Gastrocnemius medialis (tissue), 4 donors: ENCODE measurements at regions not wholly inside any gene's neighbourhood (a gene's known extent, or its start where the extent isn't known, plus 50 kb on each side); places are given as distances from the start of the nearest gene placed in this dataset.
"Not testable (repeated sequence)": the region's sequence is repeated elsewhere in the genome, so short reads cannot be mapped to it uniquely, and the experiment has no call there.

Experiments
- ATAC-seq, 2 donors: fragments of 150-250 bp; one replicate each; pipeline ENCODE4 v1.9.1; 2016
- DNase-seq, 2 donors: peaks; one replicate each; pipeline ENCODE4 v3.0.0-alpha.2; 2019
- H3K27ac ChIP-seq, 4 donors: fragments of 200-600 bp; sonication (generic); 1 replicate in 1 of 4; 2 replicates in 3 of 4; pipeline ENCODE4 v1.5.1; 2016 to 2018; ENCODE audit warnings: mild to moderate bottlenecking in 2 of 4, moderate library complexity in 1 of 4
- H3K27me3 ChIP-seq, 3 donors: fragments of 200-600 bp; sonication (generic) in 2 of 3; 1 replicate in 1 of 3; 2 replicates in 2 of 3; pipeline versions ENCODE4 v1.5.1 to v1.6.0; 2016 to 2019; ENCODE audit warnings: mild to moderate bottlenecking in 1 of 3, moderate library complexity in 1 of 3
- H3K36me3 ChIP-seq, 2 donors: fragments of 200-600 bp; sonication (generic) in 1 of 2; one replicate each; pipeline ENCODE4 v1.5.1; 2017 to 2018
- H3K4me1 ChIP-seq, 2 donors: fragments of 200-600 bp; sonication (generic) in 1 of 2; one replicate each; pipeline ENCODE4 v1.5.1; 2016 to 2017; ENCODE audit warnings: mild to moderate bottlenecking in 2 of 2
- H3K4me3 ChIP-seq, 4 donors: fragments of 200-600 bp; sonication (generic) in 3 of 4; 1 replicate in 1 of 4; 2 replicates in 3 of 4; pipeline ENCODE4 v1.5.1; 2016 to 2019; ENCODE audit warnings: mild to moderate bottlenecking in 2 of 4
- H3K9me3 ChIP-seq, 3 donors: fragments of 200-600 bp; sonication (generic) in 2 of 3; 1 replicate in 1 of 3; 2 replicates in 2 of 3; pipeline ENCODE4 v1.5.1; 2016 to 2019
- CTCF ChIP-seq, 5 experiments: fragments of 450-650 bp in 3 of 5; fragments of 200-600 bp in 2 of 5; sonication (generic) in 2 of 5; IDR thresholded peaks in 4 of 5; conservative IDR thresholded peaks in 1 of 5; 1 replicate in 4 of 5; 2 replicates in 1 of 5; pipeline ENCODE4 v1.5.1; 2016 to 2019; ENCODE audit warnings: antibody characterized with exemption in 5 of 5, mild to moderate bottlenecking in 3 of 5, moderate library complexity in 3 of 5
- POLR2A ChIP-seq, 2 donors: fragments of 450-650 bp; IDR thresholded peaks; one replicate each; pipeline ENCODE4 v1.6.1; 2017; ENCODE audit warnings: antibody characterized with exemption in 2 of 2, mild to moderate bottlenecking in 2 of 2, moderate library complexity in 2 of 2
- in situ Hi-C, 4 donors: fragments of 200-750 bp; cut with MboI; loops; one replicate each; pipeline versions ENCODE4 v1.15.0 to v1.8.0; 2017; ENCODE audit warnings: low sequenced_read_pairs in 4 of 4
- intact Hi-C: fragments of 100-400 bp; cut with DNase I; formaldehyde crosslinking; loops from one replicate; pipeline ENCODE4 v1.15.1; 2023; ENCODE audit warnings: low total_unique reads

DNA sequence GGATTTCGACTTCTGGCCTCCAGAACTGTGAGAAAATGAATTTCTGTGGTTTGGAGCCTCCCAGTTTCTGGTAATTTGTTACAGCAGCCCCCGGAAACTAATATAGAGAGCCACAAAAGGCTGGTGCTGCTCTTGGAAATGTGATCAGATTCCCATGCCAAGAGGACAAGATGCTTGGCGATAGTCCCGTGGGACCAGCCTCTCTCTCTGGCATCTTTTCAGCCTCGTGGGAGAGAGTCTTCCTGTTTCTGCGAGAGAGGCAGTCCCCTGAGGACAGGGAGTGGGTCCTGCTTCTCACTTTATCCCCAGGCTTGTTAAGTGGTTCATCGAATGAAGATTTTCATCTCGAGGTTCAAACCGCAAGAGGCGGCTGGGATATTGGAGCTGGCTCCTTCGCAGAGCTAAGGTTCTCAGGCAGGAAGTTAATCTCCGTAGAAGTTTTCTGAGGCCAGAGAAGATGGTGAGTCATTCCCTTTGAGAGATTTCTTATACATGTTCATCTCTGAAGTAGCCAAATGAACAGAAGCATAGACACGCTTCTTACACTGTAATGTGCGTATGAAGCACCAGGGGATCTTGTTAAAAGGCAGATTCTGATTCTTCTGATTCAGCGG is 211.6 kb upstream of the SDK2 start:
- Histone ChIP-seq H3K27me3 (no peaks in the 10 kb centered on the region), H3K9me3 (no peaks in the 10 kb centered on the region), H3K4me1 (no peaks in the 10 kb centered on the region), H3K27ac (no peak overlapping the region), H3K36me3 (no peaks in the 10 kb centered on the region), H3K4me3 (no peak overlapping the region)
- DNase-seq (no peak), ATAC-seq (no peak)
- in situ Hi-C loops (no loop called here), intact Hi-C loops (no loop called here)
- TF ChIP-seq POLR2A (IDR thresholded peaks at IDR 0.05) (no peak), CTCF (IDR thresholded peaks at IDR 0.05 in 4 of 5, conservative IDR thresholded peaks at IDR 0.05 in 1 of 5) (no peak)

DNA sequence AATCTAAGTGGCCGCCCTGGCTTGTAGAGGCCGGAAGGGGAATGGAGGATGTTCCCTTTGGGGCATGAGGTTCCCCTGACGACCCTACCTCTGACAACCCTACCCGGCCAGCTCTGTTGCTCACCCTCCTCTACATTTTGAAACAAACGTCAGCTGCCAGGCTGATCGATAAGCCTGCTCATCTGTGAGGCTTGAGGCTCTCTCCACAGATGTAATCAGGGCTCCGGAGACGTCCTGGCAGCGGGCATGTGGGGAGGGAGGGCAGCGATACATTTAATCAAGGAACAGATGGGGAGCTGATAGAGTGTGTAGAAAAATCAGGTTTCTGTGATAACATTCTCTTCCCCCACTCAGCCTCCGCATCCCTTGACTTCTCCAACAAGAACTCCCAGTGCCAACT is 212.3 kb upstream of the SDK2 start:
- intact Hi-C loops, result no loop called here
- H3K9me3 ChIP-seq, result no peaks in the 10 kb centered on the region
- no peak for ATAC-seq
- DNase-seq, result no peak
- no peak overlapping the region for H3K27ac ChIP-seq
- H3K27me3 ChIP-seq, result no peaks in the 10 kb centered on the region
- H3K4me1 ChIP-seq, result no peaks in the 10 kb centered on the region
- no peak overlapping the region for H3K4me3 ChIP-seq
- no peak for TF ChIP-seq CTCF (IDR thresholded peaks at IDR 0.05 in 4 of 5, conservative IDR thresholded peaks at IDR 0.05 in 1 of 5)
- no peak for TF ChIP-seq POLR2A (IDR thresholded peaks at IDR 0.05)
- H3K36me3 ChIP-seq, result no peaks in the 10 kb centered on the region
- in situ Hi-C loops, result no loop called here

DNA sequence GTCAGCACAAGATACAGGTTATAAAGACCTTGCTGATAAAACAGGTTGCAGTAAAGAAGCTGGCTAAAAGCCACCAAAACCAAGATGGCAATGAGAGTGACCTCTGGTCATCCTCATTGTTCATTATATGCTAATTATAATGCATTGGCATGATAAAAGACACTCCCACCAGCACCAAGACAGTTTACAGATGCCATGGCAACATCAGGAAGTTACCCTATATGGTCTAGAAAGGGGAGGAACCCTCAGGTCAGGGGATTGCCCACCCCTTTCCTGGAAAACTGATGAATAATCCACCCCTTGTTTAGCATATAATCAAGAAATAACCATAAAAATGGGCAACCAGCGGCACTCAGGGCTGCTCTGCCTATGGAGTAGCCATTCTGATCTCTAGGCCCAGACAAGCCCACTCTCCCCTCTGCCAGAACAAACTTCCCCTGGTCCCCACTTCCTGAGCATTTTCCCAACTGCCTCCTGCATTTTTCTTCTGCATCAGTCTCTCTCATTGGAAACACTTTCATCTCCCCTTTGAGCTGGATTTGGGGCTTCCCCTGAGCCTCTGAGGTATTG is 215.3 kb upstream of the SDK2 start:
- ATAC-seq, in situ Hi-C loops, H3K27me3 ChIP-seq, H3K36me3 ChIP-seq, DNase-seq, H3K27ac ChIP-seq, H3K4me1 ChIP-seq, intact Hi-C loops, H3K9me3 ChIP-seq, H3K4me3 ChIP-seq: not testable (repeated sequence)

- intact Hi-C loops, result no loop called here
- no peak for DNase-seq
- Histone ChIP-seq H3K4me3 (no peak overlapping the region), H3K9me3 (no peaks in the 10 kb centered on the region), H3K36me3 (no peaks in the 10 kb centered on the region), H3K27ac (no peak overlapping the region), H3K27me3 (no peaks in the 10 kb centered on the region), H3K4me1 (no peaks in the 10 kb centered on the region)
- TF ChIP-seq POLR2A (IDR thresholded peaks at IDR 0.05), result no peak
- TF ChIP-seq CTCF (IDR thresholded peaks at IDR 0.05 in 4 of 5, conservative IDR thresholded peaks at IDR 0.05 in 1 of 5), result no peak
- in situ Hi-C loops, result no loop called here
- ATAC-seq, result no peak
Observed at GRCh38 chr17:73861543-73861942, 217.3 kb upstream of the SDK2 start.

- DNase-seq, result no peak
- no peak overlapping the region for H3K4me3 ChIP-seq
- H3K9me3 ChIP-seq, result no peaks in the 10 kb centered on the region
- no peaks in the 10 kb centered on the region for H3K27me3 ChIP-seq
- no peak overlapping the region for H3K27ac ChIP-seq
- in situ Hi-C loops (no loop called here), intact Hi-C loops (no loop called here)
- no peaks in the 10 kb centered on the region for H3K36me3 ChIP-seq
- no peak for TF ChIP-seq CTCF (IDR thresholded peaks at IDR 0.05 in 4 of 5, conservative IDR thresholded peaks at IDR 0.05 in 1 of 5)
- no peak for TF ChIP-seq POLR2A (IDR thresholded peaks at IDR 0.05)
- H3K4me1 ChIP-seq, result no peaks in the 10 kb centered on the region
- no peak for ATAC-seq
Observed at GRCh38 chr17:73863761-73864535, 219.7 kb upstream of the SDK2 start.
